Loucy (cell line): ENCODE measurements at regions not wholly inside any gene's neighbourhood (a gene's known extent, or its start where the extent isn't known, plus 50 kb on each side); places are given as distances from the start of the nearest gene placed in this dataset.

Experiments
- EZH2phosphoT487 ChIP-seq: fragments of 200-600 bp; IDR thresholded peaks from 2 replicates; pipeline ENCODE4 v1.6.1; 2018; ENCODE audit warnings: antibody characterized with exemption, mild to moderate bottlenecking, moderate library complexity, borderline replicate concordance
- TF ChIP-seq, protein P1 (sequence below): fragments of 200-600 bp; sonication (generic); conservative IDR thresholded peaks from 2 replicates; pipeline ENCODE4 v1.5.1; 2014; ENCODE audit warnings: mild to moderate bottlenecking, antibody characterized with exemption, low read length

DNA sequence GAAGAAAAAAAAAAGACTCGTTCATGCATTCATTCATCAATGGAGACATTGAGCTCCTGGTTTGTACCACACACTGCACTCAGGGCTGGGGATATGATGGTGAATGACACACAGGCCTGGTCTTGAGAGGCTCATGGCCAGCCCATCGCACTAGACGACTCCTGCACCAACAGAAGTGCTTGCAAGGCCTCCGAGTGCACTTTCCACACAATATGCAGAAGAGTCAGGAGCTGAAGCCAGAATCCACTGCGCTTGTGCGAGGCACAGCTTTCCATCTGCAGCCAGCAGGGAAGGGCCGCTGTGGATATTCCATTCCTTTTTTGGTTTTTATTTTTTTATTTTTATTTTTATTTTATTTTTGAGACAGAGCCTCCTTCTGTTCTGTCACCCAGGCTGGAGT, 192.4 kb downstream of the DICER1 start:
- no peak for TF ChIP-seq EZH2phosphoT487
- TF ChIP-seq, protein P1, sequence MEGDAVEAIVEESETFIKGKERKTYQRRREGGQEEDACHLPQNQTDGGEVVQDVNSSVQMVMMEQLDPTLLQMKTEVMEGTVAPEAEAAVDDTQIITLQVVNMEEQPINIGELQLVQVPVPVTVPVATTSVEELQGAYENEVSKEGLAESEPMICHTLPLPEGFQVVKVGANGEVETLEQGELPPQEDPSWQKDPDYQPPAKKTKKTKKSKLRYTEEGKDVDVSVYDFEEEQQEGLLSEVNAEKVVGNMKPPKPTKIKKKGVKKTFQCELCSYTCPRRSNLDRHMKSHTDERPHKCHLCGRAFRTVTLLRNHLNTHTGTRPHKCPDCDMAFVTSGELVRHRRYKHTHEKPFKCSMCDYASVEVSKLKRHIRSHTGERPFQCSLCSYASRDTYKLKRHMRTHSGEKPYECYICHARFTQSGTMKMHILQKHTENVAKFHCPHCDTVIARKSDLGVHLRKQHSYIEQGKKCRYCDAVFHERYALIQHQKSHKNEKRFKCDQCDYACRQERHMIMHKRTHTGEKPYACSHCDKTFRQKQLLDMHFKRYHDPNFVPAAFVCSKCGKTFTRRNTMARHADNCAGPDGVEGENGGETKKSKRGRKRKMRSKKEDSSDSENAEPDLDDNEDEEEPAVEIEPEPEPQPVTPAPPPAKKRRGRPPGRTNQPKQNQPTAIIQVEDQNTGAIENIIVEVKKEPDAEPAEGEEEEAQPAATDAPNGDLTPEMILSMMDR = no peak
